Stomach (tissue), 8 donors: ENCODE measurements at regions not wholly inside any gene's neighbourhood (a gene's known extent, or its start where the extent isn't known, plus 50 kb on each side); places are given as distances from the start of the nearest gene placed in this dataset.

Experiments used
- DNase-seq, 2 donors: peaks; one replicate each; pipeline versions ENCODE4 v3.0.0 to v3.0.0-alpha.2; 2013 to 2019
- H3K27ac ChIP-seq, 5 donors: fragments of 200-600 bp in 4 of 5; sonication (generic) in 4 of 5; one replicate each; pipeline ENCODE4 v1.5.1; 2013 to 2019; ENCODE audit warnings: mild to moderate bottlenecking in 1 of 5, moderate library complexity in 1 of 5
- H3K27me3 ChIP-seq, 3 donors: fragments of 200-600 bp; sonication (generic); one replicate each; pipeline ENCODE4 v1.5.1; 2017 to 2019; ENCODE audit warnings: mixed run types in 1 of 3
- H3K36me3 ChIP-seq, 4 donors: fragments of 200-600 bp; sonication (generic); 1 replicate in 3 of 4; 2 replicates in 1 of 4; pipeline ENCODE4 v1.5.1; 2016 to 2019
- H3K4me1 ChIP-seq, 4 donors: fragments of 200-600 bp; sonication (generic); one replicate each; pipeline ENCODE4 v1.5.1; 2016 to 2019
- H3K4me3 ChIP-seq, 4 donors: fragments of 200-600 bp; sonication (generic) in 3 of 4; one replicate each; pipeline ENCODE4 v1.5.1; 2016 to 2019; ENCODE audit warnings: mild to moderate bottlenecking in 1 of 4
- H3K9me3 ChIP-seq, 4 donors: fragments of 200-600 bp; sonication (generic); one replicate each; pipeline ENCODE4 v1.5.1; 2016 to 2019
- EP300 ChIP-seq: sonication (generic); formaldehyde crosslinking; IDR thresholded peaks from one replicate; pipeline ENCODE4 v1.6.1; 2017; ENCODE audit warnings: antibody characterized with exemption
- POLR2A ChIP-seq, 4 donors: fragments of 450-650 bp; IDR thresholded peaks; one replicate each; pipeline ENCODE4 v1.6.1; 2016; ENCODE audit warnings: antibody characterized with exemption in 4 of 4, control low read depth in 2 of 4, mild to moderate bottlenecking in 1 of 4, moderate library complexity in 1 of 4
- POLR2AphosphoS5 ChIP-seq, 3 donors: sonication (generic); formaldehyde crosslinking; IDR thresholded peaks; one replicate each; pipeline ENCODE4 v1.6.1; 2016; ENCODE audit warnings: antibody characterized with exemption in 3 of 3
- WGBS, 5 donors: extraction: QIAGEN DNeasy Blood & Tissue Kit in 3 of 5; methylation state at CpG; one replicate each; pipeline versions ENCODE4 v1.1.5 to v1.1.7; 2013 to 2018; 5-methylcytosine and 5-hydroxymethylcytosine counted together
- intact Hi-C: fragments of 100-400 bp; cut with DNase I; formaldehyde crosslinking; loops from one replicate; pipeline ENCODE4 v1.15.1; 2023; ENCODE audit warnings: low total_unique reads
- TF ChIP-seq, protein P1 (sequence below), 7 experiments: fragments of 450-650 bp in 4 of 7; fragments of 200-600 bp in 3 of 7; sonication (generic) in 3 of 7; IDR thresholded peaks; one replicate each; pipeline ENCODE4 v1.5.1; 2016 to 2019; ENCODE audit warnings: antibody characterized with exemption in 7 of 7, control low read depth in 2 of 7, mild to moderate bottlenecking in 1 of 7
- donor health status: healthy with polysubstance abuse.
- donor health status: Bipolar disorder and iron deficiency.
- donor health status: healthy.

DNA sequence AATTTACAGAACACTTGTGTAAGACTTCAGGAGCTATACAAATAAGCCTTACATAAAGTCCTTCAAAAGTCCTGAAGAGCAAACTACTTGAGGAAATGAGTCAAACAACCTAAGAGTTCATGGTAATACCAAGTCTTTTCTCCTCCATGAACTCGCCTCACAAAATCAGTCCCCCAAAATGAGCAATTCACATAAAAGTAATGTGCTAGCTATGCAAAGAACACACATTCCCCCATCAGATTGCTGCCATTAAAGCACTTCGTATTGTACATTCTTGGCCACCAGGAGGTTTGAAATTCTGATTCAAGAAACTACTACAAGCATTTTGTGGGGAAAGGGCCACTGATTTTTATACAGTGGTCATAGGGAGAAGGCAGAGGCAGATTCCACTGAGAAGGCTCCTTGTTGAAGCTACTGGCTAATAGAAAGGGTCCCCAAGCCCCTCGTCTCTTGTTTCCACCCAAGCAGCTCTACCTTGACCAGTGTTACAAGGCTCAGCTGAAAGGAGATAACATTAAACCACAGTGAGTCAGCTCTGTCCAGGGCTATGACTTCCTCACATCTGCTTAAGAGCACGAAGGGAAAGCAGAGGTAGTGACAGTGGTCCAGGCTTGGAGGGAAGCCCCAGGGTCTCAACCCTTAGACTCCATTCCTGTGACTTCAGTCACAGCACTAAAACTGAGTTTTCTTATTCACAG is 115.2 kb upstream of the CDK1 start:
- 79 to 95% (median 82%) methylated on average over 4 of the region's 4 CpGs for WGBS, 5 donors
- intact Hi-C loops: no loop called here
- Histone ChIP-seq H3K36me3 (no peaks in the 10 kb centered on the region), H3K27me3 (no peaks in the 10 kb centered on the region), H3K4me1 (peaks cover 0 to 5% (median 0%) of the 10 kb centered on the region in 4 donors), H3K4me3 (no peak overlapping the region), H3K9me3 (peaks cover 0 to 9% (median 0%) of the 10 kb centered on the region in 4 donors), H3K27ac (no peak overlapping the region)
- DNase-seq: no peak
- TF ChIP-seq, protein P1, sequence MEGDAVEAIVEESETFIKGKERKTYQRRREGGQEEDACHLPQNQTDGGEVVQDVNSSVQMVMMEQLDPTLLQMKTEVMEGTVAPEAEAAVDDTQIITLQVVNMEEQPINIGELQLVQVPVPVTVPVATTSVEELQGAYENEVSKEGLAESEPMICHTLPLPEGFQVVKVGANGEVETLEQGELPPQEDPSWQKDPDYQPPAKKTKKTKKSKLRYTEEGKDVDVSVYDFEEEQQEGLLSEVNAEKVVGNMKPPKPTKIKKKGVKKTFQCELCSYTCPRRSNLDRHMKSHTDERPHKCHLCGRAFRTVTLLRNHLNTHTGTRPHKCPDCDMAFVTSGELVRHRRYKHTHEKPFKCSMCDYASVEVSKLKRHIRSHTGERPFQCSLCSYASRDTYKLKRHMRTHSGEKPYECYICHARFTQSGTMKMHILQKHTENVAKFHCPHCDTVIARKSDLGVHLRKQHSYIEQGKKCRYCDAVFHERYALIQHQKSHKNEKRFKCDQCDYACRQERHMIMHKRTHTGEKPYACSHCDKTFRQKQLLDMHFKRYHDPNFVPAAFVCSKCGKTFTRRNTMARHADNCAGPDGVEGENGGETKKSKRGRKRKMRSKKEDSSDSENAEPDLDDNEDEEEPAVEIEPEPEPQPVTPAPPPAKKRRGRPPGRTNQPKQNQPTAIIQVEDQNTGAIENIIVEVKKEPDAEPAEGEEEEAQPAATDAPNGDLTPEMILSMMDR (IDR thresholded peaks at IDR 0.05): no peak
- TF ChIP-seq EP300: no peak
- no peak for TF ChIP-seq POLR2AphosphoS5 (IDR thresholded peaks at IDR 0.05)
- TF ChIP-seq POLR2A (IDR thresholded peaks at IDR 0.05): no peak

- Histone ChIP-seq H3K4me1 (peaks cover 0 to 5% (median 0%) of the 10 kb centered on the region in 4 donors), H3K9me3 (peaks cover 0 to 9% (median 0%) of the 10 kb centered on the region in 4 donors), H3K4me3 (no peak overlapping the region), H3K36me3 (no peaks in the 10 kb centered on the region), H3K27ac (no peak overlapping the region), H3K27me3 (no peaks in the 10 kb centered on the region)
- 70 to 86% (median 81%) methylated on average over 7 of the region's 7 CpGs for WGBS, 5 donors
- intact Hi-C loops: no loop called here
- no peak for DNase-seq
- no peak for TF ChIP-seq POLR2AphosphoS5 (IDR thresholded peaks at IDR 0.05)
- TF ChIP-seq, protein P1 (IDR thresholded peaks at IDR 0.05): no peak
- no peak for TF ChIP-seq EP300
These were observed 116.6 kb upstream of the CDK1 start for GRCh38 chr10:60661637-60662036.

- no peak overlapping the region for H3K27ac ChIP-seq
- peaks cover 0 to 5% (median 0%) of the 10 kb centered on the region in 4 donors for H3K4me1 ChIP-seq
- no peak for DNase-seq
- intact Hi-C loops: no loop called here
- H3K9me3 ChIP-seq: peaks cover 0 to 9% (median 0%) of the 10 kb centered on the region in 4 donors
- TF ChIP-seq, protein P1 (IDR thresholded peaks at IDR 0.05): no peak
- no peak for TF ChIP-seq EP300
- no peaks in the 10 kb centered on the region for H3K27me3 ChIP-seq
- no peaks in the 10 kb centered on the region for H3K36me3 ChIP-seq
- no peak overlapping the region for H3K4me3 ChIP-seq
- WGBS, 5 donors: 42 to 100% (median 92%) methylated on average over 1 of the region's 1 CpG
These were observed 117.7 kb upstream of the CDK1 start for GRCh38 chr10:60660625-60661024.

GRCh38 chr10:60654813-60655464 is 123.3 kb upstream of the CDK1 start:
- 59 to 71% (median 60%) methylated on average over 4 of the region's 4 CpGs for WGBS, 5 donors
- Histone ChIP-seq H3K4me1 (peaks cover 0 to 6% (median 0%) of the 10 kb centered on the region in 4 donors), H3K27me3 (no peaks in the 10 kb centered on the region), H3K9me3 (peaks cover 0 to 9% (median 0%) of the 10 kb centered on the region in 4 donors), H3K27ac (no peak overlapping the region), H3K4me3 (no peak overlapping the region), H3K36me3 (no peaks in the 10 kb centered on the region)
- DNase-seq: no peak
- TF ChIP-seq EP300 (no peak), POLR2A (IDR thresholded peaks at IDR 0.05) (no peak), POLR2AphosphoS5 (IDR thresholded peaks at IDR 0.05) (no peak)
- TF ChIP-seq, protein P1 (IDR thresholded peaks at IDR 0.05): no peak
- intact Hi-C loops: no loop called here
